ENCODE measurements at regions not wholly inside any gene's neighbourhood (a gene's known extent, or its start where the extent isn't known, plus 50 kb on each side); places are given as distances from the start of the nearest gene placed in this dataset.

DNA sequence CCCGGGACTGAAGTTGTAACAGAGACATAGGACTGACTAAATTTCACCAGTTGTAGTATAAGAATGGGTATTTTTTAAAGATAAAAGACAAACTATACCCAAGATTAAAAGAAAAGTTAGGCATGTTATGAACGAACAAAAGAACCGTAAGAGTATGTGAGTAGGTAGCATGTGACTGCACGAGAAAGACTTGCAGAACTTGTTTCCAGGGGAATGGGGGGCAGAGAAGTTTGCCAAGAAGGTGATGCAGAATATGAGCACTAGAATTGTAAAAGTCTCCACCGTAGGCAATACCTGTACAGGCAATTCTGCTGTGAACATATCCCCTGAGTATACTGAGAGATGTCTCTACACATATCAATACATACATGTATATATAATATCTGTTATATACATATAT lies 614.7 kb downstream of the PRELID2 start:
- Histone ChIP-seq H3K27ac (ENCODE audit: low read depth, low read length) (no peak overlapping the region), H3K4me1 (ENCODE audit: control insufficient read depth, insufficient read depth, low read length) (no peaks in the 10 kb centered on the region), H3K4me3 (ENCODE audit: low read length) (no peak overlapping the region), H3K27me3 (ENCODE audit: control insufficient read depth, insufficient read depth, low read length) (no peaks in the 10 kb centered on the region), H3K9ac (ENCODE audit: low read length) (no peak overlapping the region), H3K36me3 (ENCODE audit: control insufficient read depth, insufficient read depth, low read length) (no peaks in the 10 kb centered on the region)

DNA sequence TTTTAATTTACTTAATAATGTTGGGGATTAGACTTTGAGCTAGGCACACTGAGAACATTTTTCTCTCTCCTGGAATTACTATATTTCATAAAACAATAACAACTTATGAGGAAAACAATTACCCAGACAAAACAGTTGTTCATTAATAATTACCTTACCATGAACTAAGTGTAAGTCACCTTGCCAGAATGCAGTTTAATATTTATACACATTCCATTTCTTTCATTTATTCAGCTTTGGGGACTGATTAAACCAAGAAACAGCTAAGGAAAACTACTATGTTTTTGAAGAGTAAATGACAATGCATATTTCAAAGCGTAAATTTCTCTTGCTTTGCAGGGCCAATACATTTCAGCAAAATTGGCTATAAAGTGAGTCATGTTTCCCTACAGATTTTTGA lies 616.2 kb downstream of the PRELID2 start:
- no peaks in the 10 kb centered on the region for H3K36me3 ChIP-seq (ENCODE audit: control insufficient read depth, insufficient read depth, low read length)

DNA sequence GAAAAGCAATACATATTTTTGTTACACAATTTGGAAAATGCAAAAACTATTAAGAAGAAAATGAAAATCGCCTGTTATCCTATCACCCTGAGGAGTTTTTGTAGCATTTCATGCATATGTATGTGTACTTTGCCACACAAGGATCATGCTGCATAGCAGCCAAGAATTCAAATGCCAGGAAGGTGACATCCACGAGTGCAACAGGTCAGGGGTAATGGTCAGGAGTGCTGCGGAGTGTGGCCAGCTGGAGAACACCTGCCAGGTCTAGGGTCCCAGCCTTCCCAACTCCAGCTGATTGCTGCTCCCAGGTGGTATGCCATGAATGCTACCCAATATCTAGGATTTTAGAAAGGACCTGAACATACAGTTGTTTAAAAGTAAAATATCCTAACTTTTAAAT lies 617.1 kb downstream of the PRELID2 start:
- no peaks in the 10 kb centered on the region for H3K4me1 ChIP-seq (ENCODE audit: control insufficient read depth, insufficient read depth, low read length)
- H3K4me3 ChIP-seq (ENCODE audit: low read length) = no peak overlapping the region
- no peak overlapping the region for H3K27ac ChIP-seq (ENCODE audit: low read depth, low read length)
- H3K27me3 ChIP-seq (ENCODE audit: control insufficient read depth, insufficient read depth, low read length) = no peaks in the 10 kb centered on the region
- no peaks in the 10 kb centered on the region for H3K36me3 ChIP-seq (ENCODE audit: control insufficient read depth, insufficient read depth, low read length)
- H3K9ac ChIP-seq (ENCODE audit: low read length) = no peak overlapping the region

More for the DNA sequence above, 616.2 kb downstream of the PRELID2 start:
- no peak overlapping the region for H3K9ac ChIP-seq (ENCODE audit: low read length)
- H3K4me1 ChIP-seq (ENCODE audit: control insufficient read depth, insufficient read depth, low read length) = no peaks in the 10 kb centered on the region
- H3K4me3 ChIP-seq (ENCODE audit: low read length) = no peak overlapping the region
- H3K27ac ChIP-seq (ENCODE audit: low read depth, low read length) = no peak overlapping the region
- no peaks in the 10 kb centered on the region for H3K27me3 ChIP-seq (ENCODE audit: control insufficient read depth, insufficient read depth, low read length)

DNA sequence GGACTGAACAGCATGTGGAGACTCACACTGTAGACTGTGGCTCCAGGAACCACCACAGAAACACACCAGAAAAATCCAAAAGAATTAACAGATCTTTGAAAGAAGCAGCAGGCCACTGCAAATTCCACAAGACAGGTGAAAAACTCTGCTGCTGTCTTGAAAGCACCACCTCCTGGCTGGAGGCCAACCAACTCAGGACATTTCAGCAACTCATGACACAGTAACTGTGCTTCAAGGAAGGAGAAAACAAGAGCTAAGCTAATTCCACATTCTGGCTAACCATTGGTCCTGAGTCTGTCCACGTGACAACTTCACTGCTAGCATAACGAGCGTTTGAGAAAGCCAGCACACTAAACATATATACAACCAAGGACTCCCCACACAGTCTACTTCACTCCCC lies 625.1 kb downstream of the PRELID2 start:
- no peaks in the 10 kb centered on the region for H3K4me1 ChIP-seq (ENCODE audit: control insufficient read depth, insufficient read depth, low read length)

DNA sequence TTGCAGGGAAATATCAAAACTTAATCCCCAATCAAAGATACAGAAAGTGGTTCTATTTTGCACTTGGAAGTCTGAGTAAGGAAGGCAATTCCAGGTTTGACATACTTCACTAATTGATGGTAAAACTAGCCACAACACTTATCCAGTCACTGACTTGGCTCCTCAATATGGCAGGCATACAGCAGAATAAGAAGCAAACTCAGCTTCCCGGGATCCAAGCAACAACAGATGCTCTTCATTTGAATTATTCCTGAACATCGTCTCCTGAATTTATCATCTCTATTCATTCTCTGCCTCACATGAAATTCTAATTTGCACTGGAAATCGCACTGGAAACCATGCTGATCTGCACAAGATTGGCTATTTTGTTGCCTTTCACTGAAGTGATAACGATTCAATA lies 629.6 kb downstream of the PRELID2 start:
- Histone ChIP-seq H3K27me3 (ENCODE audit: control insufficient read depth, insufficient read depth, low read length) (no peaks in the 10 kb centered on the region), H3K9ac (ENCODE audit: low read length) (no peak overlapping the region), H3K4me3 (ENCODE audit: low read length) (no peak overlapping the region), H3K36me3 (ENCODE audit: control insufficient read depth, insufficient read depth, low read length) (no peaks in the 10 kb centered on the region), H3K4me1 (ENCODE audit: control insufficient read depth, insufficient read depth, low read length) (no peaks in the 10 kb centered on the region), H3K27ac (ENCODE audit: low read depth, low read length) (no peak overlapping the region)

More for the DNA sequence above, 625.1 kb downstream of the PRELID2 start:
- Histone ChIP-seq H3K36me3 (ENCODE audit: control insufficient read depth, insufficient read depth, low read length) (no peaks in the 10 kb centered on the region), H3K27me3 (ENCODE audit: control insufficient read depth, insufficient read depth, low read length) (no peaks in the 10 kb centered on the region), H3K9ac (ENCODE audit: low read length) (no peak overlapping the region), H3K27ac (ENCODE audit: low read depth, low read length) (no peak overlapping the region), H3K4me3 (ENCODE audit: low read length) (no peak overlapping the region)

DNA sequence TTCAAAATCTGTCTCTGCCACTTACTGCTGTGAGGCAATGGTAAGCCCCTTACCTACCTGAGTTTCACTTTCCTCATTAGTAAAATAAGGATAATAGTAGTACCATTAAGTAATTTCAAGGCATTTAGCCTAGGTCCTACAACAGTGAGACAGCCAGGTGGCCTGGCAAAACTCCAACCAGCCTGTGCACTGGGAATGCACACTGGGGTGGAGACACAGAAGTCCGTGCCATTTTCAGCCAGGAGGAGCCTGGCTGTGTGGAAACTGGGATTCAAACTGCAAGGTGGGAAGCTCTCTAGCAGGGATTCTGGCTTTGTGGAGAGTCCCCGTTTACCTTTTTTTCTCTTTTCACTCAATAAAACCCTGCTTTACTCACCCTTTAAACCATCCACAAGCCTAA lies 630.4 kb downstream of the PRELID2 start:
- Histone ChIP-seq H3K27me3 (ENCODE audit: control insufficient read depth, insufficient read depth, low read length) (no peaks in the 10 kb centered on the region), H3K4me3 (ENCODE audit: low read length) (no peak overlapping the region), H3K9ac (ENCODE audit: low read length) (no peak overlapping the region), H3K36me3 (ENCODE audit: control insufficient read depth, insufficient read depth, low read length) (no peaks in the 10 kb centered on the region), H3K27ac (ENCODE audit: low read depth, low read length) (no peak overlapping the region), H3K4me1 (ENCODE audit: control insufficient read depth, insufficient read depth, low read length) (no peaks in the 10 kb centered on the region)

DNA sequence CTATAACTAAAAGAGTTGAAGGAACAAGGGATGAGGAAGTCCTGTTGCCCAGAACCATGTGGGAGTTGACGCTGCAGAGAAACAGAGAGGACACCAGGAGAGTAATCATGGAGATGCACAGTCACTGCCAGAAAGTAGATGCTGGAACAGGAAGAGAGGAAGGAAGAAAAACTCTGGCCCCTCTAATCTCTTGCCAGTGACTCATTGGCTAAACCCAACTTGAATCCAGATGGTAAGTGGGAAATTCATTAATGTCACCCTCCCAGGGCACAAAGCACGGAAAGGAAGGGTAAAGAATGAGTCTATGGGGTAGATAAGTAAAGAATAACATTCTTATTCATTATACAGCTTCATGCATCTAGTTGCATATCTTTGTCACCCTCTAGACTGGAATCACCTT lies 631.9 kb downstream of the PRELID2 start:
- Histone ChIP-seq H3K4me1 (ENCODE audit: control insufficient read depth, insufficient read depth, low read length) (no peaks in the 10 kb centered on the region), H3K27me3 (ENCODE audit: control insufficient read depth, insufficient read depth, low read length) (no peaks in the 10 kb centered on the region), H3K4me3 (ENCODE audit: low read length) (no peak overlapping the region), H3K9ac (ENCODE audit: low read length) (no peak overlapping the region), H3K36me3 (ENCODE audit: control insufficient read depth, insufficient read depth, low read length) (no peaks in the 10 kb centered on the region), H3K27ac (ENCODE audit: low read depth, low read length) (no peak overlapping the region)

DNA sequence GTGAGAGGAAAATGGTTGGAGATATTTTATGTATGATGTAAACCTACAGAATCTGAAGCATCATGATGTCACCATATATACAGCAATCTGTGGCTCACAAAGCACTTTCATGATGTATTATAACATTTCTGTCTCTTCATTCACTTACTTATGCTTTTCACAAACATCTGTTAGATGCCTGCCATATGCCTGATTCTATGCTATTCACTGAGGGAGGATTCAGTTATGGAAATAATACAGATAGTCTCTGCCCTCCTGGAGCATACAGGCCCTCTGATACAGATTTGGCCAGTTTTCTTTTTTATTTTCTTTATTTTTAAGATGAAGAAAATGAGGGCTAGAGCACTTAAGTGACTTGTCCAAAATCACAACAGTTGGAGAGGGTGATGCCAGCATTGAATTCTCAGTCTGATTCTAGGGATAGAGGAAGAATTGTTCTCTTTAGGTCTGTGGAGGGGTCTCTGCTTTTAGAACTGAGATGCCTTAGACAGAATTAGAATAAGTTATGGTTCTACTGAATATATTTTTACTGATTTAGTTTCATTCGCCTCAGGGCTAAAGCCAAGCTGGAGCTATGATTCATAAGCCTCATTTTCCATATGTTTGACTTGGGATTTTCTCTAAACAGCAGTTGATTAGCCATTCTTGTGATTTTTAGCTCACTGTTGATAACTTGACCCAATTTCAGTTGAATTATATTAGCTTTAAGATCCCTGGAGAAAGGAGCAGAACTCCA lies 636.4 kb downstream of the PRELID2 start:
- H3K27ac ChIP-seq (ENCODE audit: low read depth, low read length) = no peak overlapping the region
- no peaks in the 10 kb centered on the region for H3K36me3 ChIP-seq (ENCODE audit: control insufficient read depth, insufficient read depth, low read length)
- no peak overlapping the region for H3K9ac ChIP-seq (ENCODE audit: low read length)
- no peaks in the 10 kb centered on the region for H3K27me3 ChIP-seq (ENCODE audit: control insufficient read depth, insufficient read depth, low read length)
- no peaks in the 10 kb centered on the region for H3K4me1 ChIP-seq (ENCODE audit: control insufficient read depth, insufficient read depth, low read length)
- no peak overlapping the region for H3K4me3 ChIP-seq (ENCODE audit: low read length)

DNA sequence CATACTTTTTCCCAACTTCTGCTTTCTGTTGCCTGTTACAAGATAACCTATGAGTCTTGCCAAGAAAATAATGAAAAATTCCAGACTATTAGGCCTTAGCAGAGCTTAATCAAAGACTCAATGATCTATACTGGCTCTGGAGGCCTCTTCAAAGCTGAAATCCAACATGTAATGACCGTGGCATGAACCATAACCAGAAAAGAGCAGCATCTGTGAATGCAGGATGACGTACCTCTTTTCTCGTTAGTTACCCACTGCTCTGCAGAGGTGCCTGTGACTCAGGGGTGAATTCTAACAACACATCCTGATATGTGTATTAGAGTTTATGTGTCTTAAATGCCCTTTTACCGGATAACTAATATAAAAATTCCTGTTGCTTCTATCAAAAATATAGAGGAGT lies 645.4 kb downstream of the PRELID2 start:
- Histone ChIP-seq H3K4me1 (ENCODE audit: control insufficient read depth, insufficient read depth, low read length) (no peaks in the 10 kb centered on the region), H3K9ac (ENCODE audit: low read length) (no peak overlapping the region), H3K27ac (ENCODE audit: low read depth, low read length) (no peak overlapping the region), H3K4me3 (ENCODE audit: low read length) (no peak overlapping the region), H3K36me3 (ENCODE audit: control insufficient read depth, insufficient read depth, low read length) (no peaks in the 10 kb centered on the region), H3K27me3 (ENCODE audit: control insufficient read depth, insufficient read depth, low read length) (no peaks in the 10 kb centered on the region)

DNA sequence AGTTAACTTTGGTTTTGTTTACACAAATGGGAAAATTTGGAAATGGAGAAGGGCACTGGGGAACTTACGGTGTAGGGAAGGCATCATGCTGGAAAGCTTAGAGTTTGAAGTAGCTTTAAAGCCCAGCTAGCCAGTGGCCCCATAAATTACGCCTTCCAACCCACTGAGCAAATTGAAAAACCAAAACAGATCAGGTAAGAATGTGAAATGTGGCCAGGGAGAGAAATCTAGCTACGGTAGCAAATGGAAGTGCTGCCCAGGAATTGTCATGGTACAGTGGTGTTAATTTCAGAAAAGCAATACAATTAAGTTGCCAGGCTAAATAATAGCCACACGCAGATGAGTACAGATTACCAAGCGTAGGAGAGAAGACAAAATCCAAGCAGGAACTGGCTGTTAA lies 654.8 kb downstream of the PRELID2 start:
- H3K4me1 ChIP-seq (ENCODE audit: control insufficient read depth, insufficient read depth, low read length) = no peaks in the 10 kb centered on the region
- no peak overlapping the region for H3K9ac ChIP-seq (ENCODE audit: low read length)
- H3K4me3 ChIP-seq (ENCODE audit: low read length) = no peak overlapping the region
- no peak overlapping the region for H3K27ac ChIP-seq (ENCODE audit: low read depth, low read length)
- no peaks in the 10 kb centered on the region for H3K36me3 ChIP-seq (ENCODE audit: control insufficient read depth, insufficient read depth, low read length)
- H3K27me3 ChIP-seq (ENCODE audit: control insufficient read depth, insufficient read depth, low read length) = no peaks in the 10 kb centered on the region

DNA sequence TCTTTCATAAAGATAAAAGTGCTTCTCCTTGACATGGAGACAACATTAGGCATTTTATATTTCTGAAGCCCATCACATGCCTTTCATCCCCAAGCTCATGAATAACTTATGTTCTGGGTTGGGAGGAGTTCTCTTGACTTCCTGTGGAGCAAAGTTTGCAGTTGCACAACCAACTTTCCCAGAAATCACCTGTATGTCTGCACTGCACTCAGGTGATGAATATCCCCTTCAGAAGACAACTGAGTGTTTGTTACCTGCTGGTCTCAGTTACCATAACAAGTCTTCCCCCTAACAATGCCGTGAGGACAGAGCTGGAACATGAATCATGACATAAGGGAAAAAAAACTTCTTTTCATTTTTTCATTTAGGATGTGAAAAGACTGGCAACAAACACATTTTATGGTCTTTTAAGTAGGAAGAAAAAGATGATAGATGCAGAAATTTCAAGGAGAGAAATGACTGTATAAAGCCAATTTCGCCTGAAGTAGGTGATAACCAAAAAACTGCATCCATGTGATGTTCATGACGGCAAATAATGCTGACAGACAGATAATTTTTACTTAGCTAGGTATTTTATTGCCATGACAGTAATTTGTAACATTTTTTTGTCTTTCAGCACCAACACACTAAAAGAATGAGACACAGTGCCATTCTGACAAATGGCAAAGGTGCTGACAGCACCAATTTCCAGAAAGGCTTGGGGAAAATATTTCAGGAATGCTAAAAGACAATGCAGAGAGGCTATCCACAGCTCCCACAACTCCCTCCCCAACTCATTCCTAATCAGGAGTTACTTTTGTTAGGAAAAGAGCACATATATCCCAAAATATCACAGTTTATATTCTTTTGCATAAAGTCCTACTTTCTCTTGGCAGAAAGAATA lies 656.3 kb downstream of the PRELID2 start:
- H3K36me3 ChIP-seq (ENCODE audit: control insufficient read depth, insufficient read depth, low read length) = no peaks in the 10 kb centered on the region

DNA sequence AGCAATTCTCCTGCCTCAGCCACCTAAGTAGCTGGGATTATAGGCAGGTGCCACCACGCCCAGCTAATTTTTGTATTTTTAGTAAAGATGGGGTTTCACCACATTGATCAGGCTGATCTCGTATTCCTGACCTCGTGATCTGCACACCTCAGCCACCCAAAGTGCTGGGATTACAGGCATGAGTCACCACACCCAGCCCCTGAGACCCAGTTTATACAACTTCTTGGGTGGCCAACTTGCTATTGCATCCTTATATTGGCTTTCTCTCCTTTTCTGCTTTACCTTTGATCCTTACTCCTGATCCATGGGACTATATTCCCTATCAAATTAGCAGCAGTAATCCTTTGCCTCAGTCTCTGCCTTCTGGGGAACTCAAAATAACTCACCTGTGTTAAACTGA lies 659.1 kb downstream of the PRELID2 start:
- no peaks in the 10 kb centered on the region for H3K27me3 ChIP-seq (ENCODE audit: control insufficient read depth, insufficient read depth, low read length)
- no peak overlapping the region for H3K4me3 ChIP-seq (ENCODE audit: low read length)
- H3K9ac ChIP-seq (ENCODE audit: low read length) = no peak overlapping the region
- no peaks in the 10 kb centered on the region for H3K4me1 ChIP-seq (ENCODE audit: control insufficient read depth, insufficient read depth, low read length)
- H3K27ac ChIP-seq (ENCODE audit: low read depth, low read length) = no peak overlapping the region
- no peaks in the 10 kb centered on the region for H3K36me3 ChIP-seq (ENCODE audit: control insufficient read depth, insufficient read depth, low read length)

More for the DNA sequence above, 656.3 kb downstream of the PRELID2 start:
- no peak overlapping the region for H3K4me3 ChIP-seq (ENCODE audit: low read length)
- no peaks in the 10 kb centered on the region for H3K4me1 ChIP-seq (ENCODE audit: control insufficient read depth, insufficient read depth, low read length)
- H3K27ac ChIP-seq (ENCODE audit: low read depth, low read length) = no peak overlapping the region
- no peak overlapping the region for H3K9ac ChIP-seq (ENCODE audit: low read length)
- H3K27me3 ChIP-seq (ENCODE audit: control insufficient read depth, insufficient read depth, low read length) = no peaks in the 10 kb centered on the region

Data from rectal smooth muscle tissue (tissue), 1 donor.